ENCODE measurements at regions not wholly inside any gene's neighbourhood (a gene's known extent, or its start where the extent isn't known, plus 50 kb on each side); places are given as distances from the start of the nearest gene placed in this dataset.

DNA sequence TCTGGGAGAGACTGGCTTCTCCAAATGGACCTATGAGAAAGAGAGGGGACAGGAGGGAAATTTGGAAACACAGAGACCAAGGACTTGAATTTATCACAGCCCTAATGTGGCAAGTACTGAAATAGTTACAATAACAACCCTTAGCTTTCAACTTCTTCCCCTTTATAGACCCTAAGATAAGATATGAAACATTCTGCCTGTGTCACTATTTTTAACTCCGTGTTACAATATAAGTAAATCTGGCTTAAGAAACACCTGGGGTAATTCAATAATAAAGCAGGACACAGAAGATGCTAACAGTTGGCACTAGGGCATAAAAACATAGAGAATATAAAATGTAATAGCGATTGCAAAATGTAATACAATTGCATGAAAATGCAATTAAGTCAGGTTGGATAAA, 216.4 kb downstream of the NOVA1 start:
- TF ChIP-seq, protein P1, sequence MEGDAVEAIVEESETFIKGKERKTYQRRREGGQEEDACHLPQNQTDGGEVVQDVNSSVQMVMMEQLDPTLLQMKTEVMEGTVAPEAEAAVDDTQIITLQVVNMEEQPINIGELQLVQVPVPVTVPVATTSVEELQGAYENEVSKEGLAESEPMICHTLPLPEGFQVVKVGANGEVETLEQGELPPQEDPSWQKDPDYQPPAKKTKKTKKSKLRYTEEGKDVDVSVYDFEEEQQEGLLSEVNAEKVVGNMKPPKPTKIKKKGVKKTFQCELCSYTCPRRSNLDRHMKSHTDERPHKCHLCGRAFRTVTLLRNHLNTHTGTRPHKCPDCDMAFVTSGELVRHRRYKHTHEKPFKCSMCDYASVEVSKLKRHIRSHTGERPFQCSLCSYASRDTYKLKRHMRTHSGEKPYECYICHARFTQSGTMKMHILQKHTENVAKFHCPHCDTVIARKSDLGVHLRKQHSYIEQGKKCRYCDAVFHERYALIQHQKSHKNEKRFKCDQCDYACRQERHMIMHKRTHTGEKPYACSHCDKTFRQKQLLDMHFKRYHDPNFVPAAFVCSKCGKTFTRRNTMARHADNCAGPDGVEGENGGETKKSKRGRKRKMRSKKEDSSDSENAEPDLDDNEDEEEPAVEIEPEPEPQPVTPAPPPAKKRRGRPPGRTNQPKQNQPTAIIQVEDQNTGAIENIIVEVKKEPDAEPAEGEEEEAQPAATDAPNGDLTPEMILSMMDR (IDR thresholded peaks at IDR 0.05; ENCODE audit: low read depth, low read length, poor library complexity, severe bottlenecking), result no peak
- no peak for TF ChIP-seq EZH2phosphoT487 (IDR thresholded peaks at IDR 0.05; ENCODE audit: borderline replicate concordance, low read length)

All from DOHH2 (cell line).